WTC11 (cell line): ENCODE measurements at regions not wholly inside any gene's neighbourhood (a gene's known extent, or its start where the extent isn't known, plus 50 kb on each side); places are given as distances from the start of the nearest gene placed in this dataset.

Source experiments
- ATF6 ChIP-seq: sonication (generic); formaldehyde crosslinking; IDR thresholded peaks from 2 replicates; pipeline ENCODE4 v1.8.1; 2023; ENCODE audit warnings: mild to moderate bottlenecking, missing genetic modification reagents
- CTCF ChIP-seq: fragments of 200-600 bp; IDR thresholded peaks from 2 replicates; pipeline ENCODE4 v1.8.0; 2022; ENCODE audit warnings: antibody characterized with exemption
- FOXJ3 ChIP-seq: sonication (generic); formaldehyde crosslinking; IDR thresholded peaks from 2 replicates; pipeline ENCODE4 v1.9.0; 2021; ENCODE audit warnings: missing genetic modification reagents, mild to moderate bottlenecking, borderline replicate concordance
- IRF2 ChIP-seq: sonication (generic); formaldehyde crosslinking; IDR thresholded peaks from 2 replicates; pipeline ENCODE4 v1.8.0; 2022; ENCODE audit warnings: low read depth, missing genetic modification reagents, borderline replicate concordance
- NFYB ChIP-seq: sonication (generic); formaldehyde crosslinking; conservative IDR thresholded peaks from 2 replicates; pipeline ENCODE4 v1.8.0; 2022; ENCODE audit warnings: low read depth, missing genetic modification reagents
- NR2C2 ChIP-seq: sonication (generic); formaldehyde crosslinking; IDR thresholded peaks from 2 replicates; pipeline ENCODE4 v1.8.0; 2022; ENCODE audit warnings: mild to moderate bottlenecking, missing genetic modification reagents
- PREB ChIP-seq: sonication (generic); formaldehyde crosslinking; IDR thresholded peaks from 2 replicates; pipeline ENCODE4 v1.8.1; 2022; ENCODE audit warnings: mild to moderate bottlenecking, missing genetic modification reagents, moderate library complexity, borderline replicate concordance
- STAT6 ChIP-seq: sonication (generic); formaldehyde crosslinking; conservative IDR thresholded peaks from 2 replicates; pipeline ENCODE4 v1.8.1; 2023; ENCODE audit warnings: mild to moderate bottlenecking, low read depth, missing genetic modification reagents, moderate library complexity
- TP53 ChIP-seq: sonication (generic); formaldehyde crosslinking; IDR thresholded peaks from 2 replicates; pipeline ENCODE4 v1.8.1; 2023; ENCODE audit warnings: mild to moderate bottlenecking, missing genetic modification reagents
- USF2 ChIP-seq: sonication (generic); formaldehyde crosslinking; IDR thresholded peaks from 2 replicates; pipeline ENCODE4 v1.8.1; 2023; ENCODE audit warnings: mild to moderate bottlenecking, missing genetic modification reagents, moderate library complexity
- ZNF138 ChIP-seq: sonication (generic); formaldehyde crosslinking; conservative IDR thresholded peaks from 2 replicates; pipeline ENCODE4 v1.8.1; 2022; ENCODE audit warnings: mild to moderate bottlenecking, moderate library complexity, missing genetic modification reagents

- TF ChIP-seq PREB (CRISPR knock-in tag): no peak
- no peak for TF ChIP-seq ATF6 (CRISPR knock-in tag)
- no peak for TF ChIP-seq STAT6 (CRISPR knock-in tag)
- TF ChIP-seq NFYB: no peak
- TF ChIP-seq IRF2: no peak
- no peak for TF ChIP-seq CTCF
- TF ChIP-seq TP53: no peak
- TF ChIP-seq ZNF138 (CRISPR knock-in tag): no peak
- TF ChIP-seq NR2C2 (CRISPR knock-in tag): no peak
- no peak for TF ChIP-seq USF2 (CRISPR knock-in tag)
- TF ChIP-seq FOXJ3: no peak
Measured at GRCh38 chr4:188347339-188347738, 208.1 kb downstream of the TRIML1 start.
